H1 (cell line): ENCODE measurements at regions not wholly inside any gene's neighbourhood (a gene's known extent, or its start where the extent isn't known, plus 50 kb on each side); places are given as distances from the start of the nearest gene placed in this dataset.

ENCODE experiments used
- BRCA1 ChIP-seq: IDR thresholded peaks from 2 replicates; pipeline ENCODE4 v1.6.1; 2012; ENCODE audit warnings: low read depth, low read length, improper control_type of control experiment
- CEBPB ChIP-seq: IDR thresholded peaks from 2 replicates; pipeline ENCODE4 v1.6.1; 2012; ENCODE audit warnings: low read depth, low read length
- PHF8 ChIP-seq: fragments of 200-600 bp; sonication (generic); conservative IDR thresholded peaks from 2 replicates; pipeline ENCODE4 v1.7.1; 2012; ENCODE audit warnings: low read depth, mild to moderate bottlenecking, inconsistent platforms, low read length, moderate library complexity
- RFX5 ChIP-seq: IDR thresholded peaks from 2 replicates; pipeline ENCODE4 v1.6.1; 2011; ENCODE audit warnings: low read depth, low read length, improper control_type of control experiment, borderline replicate concordance
- SP2 ChIP-seq: IDR thresholded peaks from 2 replicates; pipeline ENCODE4 v1.6.1; 2012; ENCODE audit warnings: mild to moderate bottlenecking, low read length, inconsistent platforms
- TAF7 ChIP-seq: optimal IDR thresholded peaks from 2 replicates; pipeline ENCODE3; 2011; ENCODE audit warnings: low read depth, mild to moderate bottlenecking, inconsistent platforms, low read length, moderate library complexity, borderline replicate concordance

DNA sequence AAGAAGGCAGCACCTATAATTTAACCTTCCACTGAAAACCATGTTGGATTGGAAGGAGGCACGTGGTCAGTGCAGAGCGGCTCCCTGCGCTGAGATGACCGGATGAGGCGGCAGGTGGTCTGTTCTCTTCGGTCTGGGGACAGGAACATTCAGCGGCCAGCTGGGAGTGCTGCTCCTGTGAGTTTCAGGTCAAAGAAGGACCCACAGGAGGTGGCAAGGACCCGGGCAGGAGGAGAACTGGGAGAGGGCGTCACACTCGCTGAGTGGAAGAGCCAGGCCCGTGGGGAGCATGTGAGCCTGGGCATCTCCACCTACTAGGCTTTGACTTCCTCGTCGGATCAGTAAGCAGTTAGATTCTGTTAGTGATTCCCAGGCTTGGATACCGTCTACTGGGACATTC lies 113.4 kb upstream of the SHH start (continued):
- TF ChIP-seq PHF8 = no peak
- TF ChIP-seq CEBPB = no peak
- no peak for TF ChIP-seq TAF7
- TF ChIP-seq BRCA1 = no peak
- TF ChIP-seq RFX5 = no peak
- TF ChIP-seq SP2 = no peak
